ENCODE measurements at regions not wholly inside any gene's neighbourhood (a gene's known extent, or its start where the extent isn't known, plus 50 kb on each side); places are given as distances from the start of the nearest gene placed in this dataset.
A peak's percentile ranks its signal among the peaks of the same experiment; 100 is the strongest.

GRCh38 chr5:20087299-20087698 lies 99.3 kb upstream of the CDH18 start:
- TF ChIP-seq CTCF (IDR thresholded peaks at IDR 0.05; ENCODE audit: borderline replicate concordance, extremely low read depth, insufficient read depth) = no peak
- DNase-seq (no peak), FAIRE-seq (no peak)
- Histone ChIP-seq H3K4me3 (ENCODE audit: low read length in 3 of 3) (no peak overlapping the region), H3K27ac (ENCODE audit: low read depth in 2 of 2, low read length in 2 of 2) (no peak overlapping the region), H3K9me3 (ENCODE audit: control insufficient read depth in 2 of 3, insufficient read depth in 1 of 3, low read length in 3 of 3) (no peaks in the 10 kb centered on the region), H3K4me1 (ENCODE audit: control insufficient read depth in 2 of 3, insufficient read depth in 2 of 3, low read depth in 1 of 3, low read length in 3 of 3) (no peaks in the 10 kb centered on the region), H3K27me3 (ENCODE audit: control insufficient read depth, insufficient read depth, low read length) (no peaks in the 10 kb centered on the region), H3K36me3 (ENCODE audit: control insufficient read depth in 2 of 3, insufficient read depth in 3 of 3, low read length in 3 of 3) (no peaks in the 10 kb centered on the region), H3K9ac (ENCODE audit: low read length in 3 of 3) (no peak overlapping the region)
- intact Hi-C loops (cut with DNase I) = no loop called here

- no peaks in the 10 kb centered on the region for H3K9me3 ChIP-seq (ENCODE audit: control insufficient read depth in 2 of 3, insufficient read depth in 1 of 3, low read length in 3 of 3)
- H3K27ac ChIP-seq (ENCODE audit: low read depth in 2 of 2, low read length in 2 of 2) = no peak overlapping the region
- TF ChIP-seq CTCF (IDR thresholded peaks at IDR 0.05; ENCODE audit: borderline replicate concordance, extremely low read depth, insufficient read depth) = no peak
- intact Hi-C loops (cut with DNase I) = no loop called here
- no peaks in the 10 kb centered on the region for H3K36me3 ChIP-seq (ENCODE audit: control insufficient read depth in 2 of 3, insufficient read depth in 3 of 3, low read length in 3 of 3)
- H3K27me3 ChIP-seq (ENCODE audit: control insufficient read depth, insufficient read depth, low read length) = no peaks in the 10 kb centered on the region
- FAIRE-seq (no peak), DNase-seq (peak in 1 of 5 donors; percentile 27)
- no peaks in the 10 kb centered on the region for H3K4me1 ChIP-seq (ENCODE audit: control insufficient read depth in 2 of 3, insufficient read depth in 2 of 3, low read depth in 1 of 3, low read length in 3 of 3)
- no peak overlapping the region for H3K9ac ChIP-seq (ENCODE audit: low read length in 3 of 3)
- no peak overlapping the region for H3K4me3 ChIP-seq (ENCODE audit: low read length in 3 of 3)
These were observed 89.2 kb upstream of the CDH18 start for GRCh38 chr5:20077186-20077585.

- no peak for DNase-seq
- no peak for FAIRE-seq
- TF ChIP-seq CTCF (IDR thresholded peaks at IDR 0.05; ENCODE audit: borderline replicate concordance, extremely low read depth, insufficient read depth) = no peak
- Histone ChIP-seq H3K4me3 (ENCODE audit: low read length in 3 of 3) (no peak overlapping the region), H3K4me1 (ENCODE audit: control insufficient read depth in 2 of 3, insufficient read depth in 2 of 3, low read depth in 1 of 3, low read length in 3 of 3) (no peaks in the 10 kb centered on the region), H3K9ac (ENCODE audit: low read length in 3 of 3) (no peak overlapping the region), H3K9me3 (ENCODE audit: control insufficient read depth in 2 of 3, insufficient read depth in 1 of 3, low read length in 3 of 3) (no peaks in the 10 kb centered on the region), H3K36me3 (ENCODE audit: control insufficient read depth in 2 of 3, insufficient read depth in 3 of 3, low read length in 3 of 3) (no peaks in the 10 kb centered on the region), H3K27ac (ENCODE audit: low read depth in 2 of 2, low read length in 2 of 2) (no peak overlapping the region), H3K27me3 (ENCODE audit: control insufficient read depth, insufficient read depth, low read length) (no peaks in the 10 kb centered on the region)
- intact Hi-C loops (cut with DNase I) = no loop called here
These were observed 68.9 kb upstream of the CDH18 start for GRCh38 chr5:20056933-20057332.

GRCh38 chr5:20055301-20055700 lies 67.3 kb upstream of the CDH18 start:
- Histone ChIP-seq H3K27ac (ENCODE audit: low read depth in 2 of 2, low read length in 2 of 2) (no peak overlapping the region), H3K4me3 (ENCODE audit: low read length in 3 of 3) (no peak overlapping the region), H3K27me3 (ENCODE audit: control insufficient read depth, insufficient read depth, low read length) (no peaks in the 10 kb centered on the region), H3K36me3 (ENCODE audit: control insufficient read depth in 2 of 3, insufficient read depth in 3 of 3, low read length in 3 of 3) (no peaks in the 10 kb centered on the region), H3K4me1 (ENCODE audit: control insufficient read depth in 2 of 3, insufficient read depth in 2 of 3, low read depth in 1 of 3, low read length in 3 of 3) (no peaks in the 10 kb centered on the region), H3K9ac (ENCODE audit: low read length in 3 of 3) (no peak overlapping the region), H3K9me3 (ENCODE audit: control insufficient read depth in 2 of 3, insufficient read depth in 1 of 3, low read length in 3 of 3) (no peaks in the 10 kb centered on the region)
- intact Hi-C loops (cut with DNase I) = no loop called here
- DNase-seq = peak in 1 of 5 donors; percentile 6
- no peak for FAIRE-seq
- TF ChIP-seq CTCF (IDR thresholded peaks at IDR 0.05; ENCODE audit: borderline replicate concordance, extremely low read depth, insufficient read depth) = no peak

Data from kidney (tissue), 13 donors.